ENCODE measurements at regions not wholly inside any gene's neighbourhood (a gene's known extent, or its start where the extent isn't known, plus 50 kb on each side); places are given as distances from the start of the nearest gene placed in this dataset.

GRCh38 chr2:105150231-105150630, 91.3 kb upstream of the GPR45 start:
- DNase-seq (ENCODE audit: low read depth in 4 of 4, low spot score in 3 of 4): no peak

- DNase-seq (ENCODE audit: low read depth in 4 of 4, low spot score in 3 of 4): no peak
These were observed 87.3 kb upstream of the GPR45 start for GRCh38 chr2:105154119-105154818.

- no peak for DNase-seq (ENCODE audit: low read depth in 4 of 4, low spot score in 3 of 4)
These were observed 85.4 kb upstream of the GPR45 start for GRCh38 chr2:105156166-105156565.

GRCh38 chr2:105158002-105158401, 83.5 kb upstream of the GPR45 start:
- DNase-seq (ENCODE audit: low read depth in 4 of 4, low spot score in 3 of 4): no peak

- DNase-seq (ENCODE audit: low read depth in 4 of 4, low spot score in 3 of 4): no peak
These were observed 74.9 kb upstream of the GPR45 start for GRCh38 chr2:105166688-105167087.

- no peak for DNase-seq (ENCODE audit: low read depth in 4 of 4, low spot score in 3 of 4)
These were observed 73.0 kb upstream of the GPR45 start for GRCh38 chr2:105168543-105168942.

GRCh38 chr2:105175231-105175630, 66.3 kb upstream of the GPR45 start:
- DNase-seq (ENCODE audit: low read depth in 4 of 4, low spot score in 3 of 4): no peak

GRCh38 chr2:105176429-105176828, 65.1 kb upstream of the GPR45 start:
- no peak for DNase-seq (ENCODE audit: low read depth in 4 of 4, low spot score in 3 of 4)

GRCh38 chr2:105177008-105177407, 64.5 kb upstream of the GPR45 start:
- no peak for DNase-seq (ENCODE audit: low read depth in 4 of 4, low spot score in 3 of 4)

GRCh38 chr2:105177536-105178254, 63.8 kb upstream of the GPR45 start:
- DNase-seq (ENCODE audit: low read depth in 4 of 4, low spot score in 3 of 4): no peak

- DNase-seq (ENCODE audit: low read depth in 4 of 4, low spot score in 3 of 4): peak in 1 of 4 donors; percentile 28
These were observed 61.8 kb upstream of the GPR45 start for GRCh38 chr2:105179469-105180372.

GRCh38 chr2:105180491-105180972, 61.0 kb upstream of the GPR45 start:
- no peak for DNase-seq (ENCODE audit: low read depth in 4 of 4, low spot score in 3 of 4)

- no peak for DNase-seq (ENCODE audit: low read depth in 4 of 4, low spot score in 3 of 4)
These were observed 60.3 kb upstream of the GPR45 start for GRCh38 chr2:105181282-105181681.

GRCh38 chr2:105183555-105184323, 57.8 kb upstream of the GPR45 start:
- DNase-seq (ENCODE audit: low read depth in 4 of 4, low spot score in 3 of 4): no peak

GRCh38 chr2:105184420-105184819, 57.1 kb upstream of the GPR45 start:
- no peak for DNase-seq (ENCODE audit: low read depth in 4 of 4, low spot score in 3 of 4)

GRCh38 chr2:105186967-105187498, 54.5 kb upstream of the GPR45 start:
- DNase-seq (ENCODE audit: low read depth in 4 of 4, low spot score in 3 of 4): no peak

- DNase-seq (ENCODE audit: low read depth in 4 of 4, low spot score in 3 of 4): no peak
These were observed 54.0 kb upstream of the GPR45 start for GRCh38 chr2:105187531-105187930.

GRCh38 chr2:105188343-105188742, 53.2 kb upstream of the GPR45 start:
- DNase-seq (ENCODE audit: low read depth in 4 of 4, low spot score in 3 of 4): no peak
